Loucy (cell line): ENCODE measurements at regions not wholly inside any gene's neighbourhood (a gene's known extent, or its start where the extent isn't known, plus 50 kb on each side); places are given as distances from the start of the nearest gene placed in this dataset.

Experiments used
- H2AFZ ChIP-seq: fragments of 200-600 bp; sonication (generic); 2 replicates; pipeline ENCODE4 v1.6.0; 2016; ENCODE audit warnings: antibody characterized with exemption, mild to moderate bottlenecking, low read length, moderate library complexity
- H3F3A ChIP-seq: fragments of 200-600 bp; 2 replicates; pipeline ENCODE4 v1.6.0; 2016; ENCODE audit warnings: antibody characterized with exemption, low read depth, mild to moderate bottlenecking
- H3K27me3 ChIP-seq: fragments of 200-600 bp; sonication (generic); 2 replicates; pipeline ENCODE4 v1.6.1; 2014; ENCODE audit warnings: low read length, mild to moderate bottlenecking; ENCODE audit not compliant: insufficient read depth, poor library complexity, severe bottlenecking
- H3K36me3 ChIP-seq: fragments of 200-600 bp; sonication (generic); 2 replicates; pipeline ENCODE4 v1.6.1; 2016; ENCODE audit warnings: low read length; ENCODE audit not compliant: insufficient read depth
- H3K4me1 ChIP-seq: fragments of 200-600 bp; sonication (generic); 2 replicates; pipeline ENCODE4 v1.5.1; 2014; ENCODE audit warnings: low read length, mild to moderate bottlenecking; ENCODE audit not compliant: insufficient read depth, poor library complexity, severe bottlenecking
- H3K4me2 ChIP-seq: fragments of 200-600 bp; sonication (generic); 2 replicates; pipeline ENCODE4 v1.6.0; 2014; ENCODE audit warnings: antibody characterized with exemption, low read length, low read depth, mild to moderate bottlenecking; ENCODE audit not compliant: poor library complexity, severe bottlenecking
- H3K4me3 ChIP-seq: fragments of 200-600 bp; sonication (generic); 2 replicates; pipeline ENCODE4 v1.5.1; 2014; ENCODE audit warnings: low read length, mild to moderate bottlenecking, mixed read lengths; ENCODE audit not compliant: poor library complexity, severe bottlenecking
- H3K79me2 ChIP-seq: fragments of 200-600 bp; sonication (generic); 2 replicates; pipeline ENCODE4 v1.6.1; 2014; ENCODE audit warnings: low read length; ENCODE audit not compliant: insufficient read depth
- H3K9ac ChIP-seq: fragments of 200-600 bp; sonication (generic); 2 replicates; pipeline ENCODE4 v1.6.0; 2014; ENCODE audit warnings: mild to moderate bottlenecking, low read depth, low read length, moderate library complexity; ENCODE audit not compliant: poor library complexity, severe bottlenecking
- H3K9me2 ChIP-seq: fragments of 200-600 bp; sonication (generic); replicated peaks from 2 replicates; pipeline ENCODE4 v1.6.1; 2016; ENCODE audit warnings: low read depth, low read length, mixed read lengths
- H3K9me3 ChIP-seq: fragments of 200-600 bp; sonication (generic); 2 replicates; pipeline ENCODE4 v1.6.1; 2014; ENCODE audit warnings: mild to moderate bottlenecking, antibody characterized with exemption, low read length, low read depth; ENCODE audit not compliant: insufficient read depth
- H4K20me1 ChIP-seq: fragments of 200-600 bp; sonication (generic); 2 replicates; pipeline ENCODE4 v1.6.0; 2014; ENCODE audit warnings: antibody characterized with exemption, low read length, mild to moderate bottlenecking; ENCODE audit not compliant: insufficient read depth, poor library complexity, severe bottlenecking
- EZH2phosphoT487 ChIP-seq: fragments of 200-600 bp; IDR thresholded peaks from 2 replicates; pipeline ENCODE4 v1.6.1; 2018; ENCODE audit warnings: antibody characterized with exemption, mild to moderate bottlenecking, moderate library complexity, borderline replicate concordance
- TF ChIP-seq, protein P1 (sequence below): fragments of 200-600 bp; sonication (generic); conservative IDR thresholded peaks from 2 replicates; pipeline ENCODE4 v1.5.1; 2014; ENCODE audit warnings: mild to moderate bottlenecking, antibody characterized with exemption, low read length

DNA sequence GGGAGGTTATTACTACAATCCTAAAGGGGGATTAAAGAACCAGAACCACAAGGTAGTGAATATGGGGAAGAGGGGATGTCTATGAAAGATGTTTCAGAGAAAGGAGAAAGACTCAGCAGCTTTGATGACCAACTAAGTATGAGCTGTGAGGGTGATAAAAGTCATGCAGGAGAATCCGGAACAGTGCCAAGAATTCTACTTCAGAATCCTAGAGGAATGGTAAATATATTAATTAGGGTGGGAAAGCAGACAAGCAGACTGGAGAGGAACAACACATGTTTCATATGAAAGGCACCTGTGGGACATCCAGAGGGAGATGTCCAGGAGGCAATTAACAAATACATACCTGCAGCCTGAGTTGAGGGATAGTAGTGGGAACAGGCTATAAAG, 642.2 kb upstream of the DIPK2B start:
- H3K9me3 ChIP-seq = no peaks in the 10 kb centered on the region
- H3F3A ChIP-seq = no peaks in the 10 kb centered on the region
- no peak overlapping the region for H3K4me2 ChIP-seq
- H3K36me3 ChIP-seq = no peaks in the 10 kb centered on the region
- H3K4me1 ChIP-seq = peaks cover 8% of the 10 kb centered on the region
- H4K20me1 ChIP-seq = no peaks in the 10 kb centered on the region
- no peak overlapping the region for H3K4me3 ChIP-seq
- TF ChIP-seq EZH2phosphoT487 = no peak
- TF ChIP-seq, protein P1, sequence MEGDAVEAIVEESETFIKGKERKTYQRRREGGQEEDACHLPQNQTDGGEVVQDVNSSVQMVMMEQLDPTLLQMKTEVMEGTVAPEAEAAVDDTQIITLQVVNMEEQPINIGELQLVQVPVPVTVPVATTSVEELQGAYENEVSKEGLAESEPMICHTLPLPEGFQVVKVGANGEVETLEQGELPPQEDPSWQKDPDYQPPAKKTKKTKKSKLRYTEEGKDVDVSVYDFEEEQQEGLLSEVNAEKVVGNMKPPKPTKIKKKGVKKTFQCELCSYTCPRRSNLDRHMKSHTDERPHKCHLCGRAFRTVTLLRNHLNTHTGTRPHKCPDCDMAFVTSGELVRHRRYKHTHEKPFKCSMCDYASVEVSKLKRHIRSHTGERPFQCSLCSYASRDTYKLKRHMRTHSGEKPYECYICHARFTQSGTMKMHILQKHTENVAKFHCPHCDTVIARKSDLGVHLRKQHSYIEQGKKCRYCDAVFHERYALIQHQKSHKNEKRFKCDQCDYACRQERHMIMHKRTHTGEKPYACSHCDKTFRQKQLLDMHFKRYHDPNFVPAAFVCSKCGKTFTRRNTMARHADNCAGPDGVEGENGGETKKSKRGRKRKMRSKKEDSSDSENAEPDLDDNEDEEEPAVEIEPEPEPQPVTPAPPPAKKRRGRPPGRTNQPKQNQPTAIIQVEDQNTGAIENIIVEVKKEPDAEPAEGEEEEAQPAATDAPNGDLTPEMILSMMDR = no peak
- H3K79me2 ChIP-seq = 0 out of 2 replicates have a peak, but pooled peaks cover 5% of the 10 kb centered on the region
- H3K27me3 ChIP-seq = no peaks in the 10 kb centered on the region
- no peak overlapping the region for H2AFZ ChIP-seq
- H3K9me2 ChIP-seq = no peaks in the 10 kb centered on the region
- H3K9ac ChIP-seq = no peak overlapping the region

DNA sequence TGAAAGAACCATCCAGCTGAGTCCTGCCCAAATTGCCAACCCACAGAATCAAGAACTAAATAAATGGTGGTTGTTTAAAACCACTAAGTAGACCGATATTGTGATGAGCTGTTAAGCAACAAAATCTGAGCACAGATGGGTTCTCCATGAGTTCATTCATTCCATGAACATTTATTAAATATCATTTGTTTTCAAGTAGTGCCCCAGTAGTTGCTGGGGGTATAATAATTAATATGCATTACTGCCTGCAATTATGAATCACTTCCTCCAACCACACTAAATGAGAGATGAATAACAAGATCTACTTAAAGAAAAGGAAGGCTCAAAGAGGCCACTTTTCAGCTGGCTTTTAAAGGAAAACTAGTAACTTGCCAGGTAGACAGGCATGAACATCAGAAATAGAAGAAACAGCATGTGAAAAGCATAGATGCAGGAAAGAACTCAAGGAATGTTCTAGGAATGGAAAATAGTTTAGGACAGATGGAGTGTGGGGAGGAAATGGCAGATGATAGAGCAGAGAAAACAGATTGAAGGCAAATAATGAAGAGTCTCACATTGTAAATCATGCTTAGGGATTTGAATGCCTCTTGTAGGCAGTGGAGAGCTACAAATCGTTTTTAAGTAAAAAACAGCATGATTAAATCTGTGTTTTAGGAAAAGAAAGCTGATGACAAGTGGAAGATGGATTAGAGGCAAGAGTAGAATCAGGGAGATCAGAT, 641.7 kb upstream of the DIPK2B start:
- Histone ChIP-seq H2AFZ (no peak overlapping the region), H3K27me3 (no peaks in the 10 kb centered on the region), H3K4me2 (no peak overlapping the region), H3F3A (no peaks in the 10 kb centered on the region), H3K4me1 (peaks cover 8% of the 10 kb centered on the region), H3K9me2 (no peaks in the 10 kb centered on the region), H3K36me3 (no peaks in the 10 kb centered on the region), H3K9ac (no peak overlapping the region), H3K79me2 (0 out of 2 replicates have a peak, but pooled peaks cover 4% of the 10 kb centered on the region), H3K9me3 (no peaks in the 10 kb centered on the region), H4K20me1 (no peaks in the 10 kb centered on the region), H3K4me3 (no peak overlapping the region)
- TF ChIP-seq, protein P1 = no peak
- TF ChIP-seq EZH2phosphoT487 = no peak

DNA sequence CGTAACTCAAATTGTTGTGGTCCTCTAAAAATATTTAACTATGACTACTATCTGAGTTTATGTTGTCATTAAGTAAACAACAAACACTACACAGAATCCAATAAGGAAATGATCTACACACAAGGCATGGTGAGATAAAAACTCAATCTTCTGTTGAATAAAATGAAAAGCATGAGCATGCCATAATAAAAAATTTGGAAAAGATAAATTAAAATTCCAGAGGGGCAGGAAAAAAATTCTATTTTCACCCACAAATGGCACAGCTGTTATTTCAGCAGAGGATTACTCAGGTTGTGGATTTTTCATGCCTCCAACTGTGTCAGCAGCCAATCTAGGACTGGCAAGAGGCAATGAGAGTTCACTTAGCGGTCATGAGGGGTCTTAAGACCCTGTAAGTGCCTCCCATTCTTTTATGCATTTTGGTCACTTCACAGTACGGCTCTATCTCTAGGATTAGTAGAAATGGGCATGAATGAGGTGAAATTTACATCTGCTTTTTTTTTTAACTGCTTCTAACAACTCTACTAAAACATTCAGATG, 639.8 kb upstream of the DIPK2B start:
- H3K79me2 ChIP-seq = no peaks in the 10 kb centered on the region
- no peaks in the 10 kb centered on the region for H3K36me3 ChIP-seq

More for the DNA sequence above, 639.8 kb upstream of the DIPK2B start:
- Histone ChIP-seq H2AFZ (no peak overlapping the region), H3K9ac (no peak overlapping the region), H3K27me3 (no peaks in the 10 kb centered on the region), H3F3A (no peaks in the 10 kb centered on the region), H3K4me2 (no peak overlapping the region), H3K9me3 (no peaks in the 10 kb centered on the region), H3K9me2 (no peaks in the 10 kb centered on the region), H4K20me1 (no peaks in the 10 kb centered on the region), H3K4me3 (no peak overlapping the region), H3K4me1 (peaks cover 8% of the 10 kb centered on the region)
- no peak for TF ChIP-seq EZH2phosphoT487
- TF ChIP-seq, protein P1 = no peak
